ENCODE measurements at regions not wholly inside any gene's neighbourhood (a gene's known extent, or its start where the extent isn't known, plus 50 kb on each side); places are given as distances from the start of the nearest gene placed in this dataset.

GRCh38 chr6:14335071-14335470, 217.5 kb downstream of the CD83 start:
- Mint-ChIP-seq H3K27me3 (no peaks in the 10 kb centered on the region), H3K36me3 (ENCODE audit: low read depth) (no peaks in the 10 kb centered on the region), H3K4me3 (no peak overlapping the region), H3K9me3 (peaks cover 7% of the 10 kb centered on the region), H3K4me1 (peaks cover 12% of the 10 kb centered on the region), H3K27ac (no peak overlapping the region)
- TF ChIP-seq CTCF (IDR thresholded peaks at IDR 0.05): no peak
- ATAC-seq (ENCODE audit: low read depth) (no peak), DNase-seq (no peak)
- POLR2A ChIA-PET: no interaction called here
- intact Hi-C loops (cut with micrococcal nuclease): no loop called here
- CTCF ChIA-PET: no interaction called here

DNA sequence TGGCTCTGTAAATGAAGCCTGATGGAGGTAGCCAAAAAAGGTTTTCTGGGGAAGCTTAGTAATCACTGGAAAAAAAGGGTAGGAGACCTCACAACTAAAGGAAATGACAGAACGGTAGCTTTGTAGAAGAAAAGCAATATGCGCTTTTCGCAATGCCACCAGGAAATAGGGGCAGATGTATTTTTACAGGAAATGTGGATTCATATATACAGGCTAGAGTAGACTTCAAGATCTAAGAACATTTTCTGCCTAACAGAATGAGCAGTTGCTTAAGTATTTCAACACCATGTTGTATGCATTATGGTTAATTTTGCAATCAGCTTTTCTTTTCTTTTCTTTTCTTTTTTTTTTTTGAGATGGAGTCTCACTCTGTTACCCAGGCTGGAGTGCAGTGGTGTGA, 219.6 kb downstream of the CD83 start:
- H3K27ac Mint-ChIP-seq: no peak overlapping the region
- CTCF ChIA-PET: no interaction called here

DNA sequence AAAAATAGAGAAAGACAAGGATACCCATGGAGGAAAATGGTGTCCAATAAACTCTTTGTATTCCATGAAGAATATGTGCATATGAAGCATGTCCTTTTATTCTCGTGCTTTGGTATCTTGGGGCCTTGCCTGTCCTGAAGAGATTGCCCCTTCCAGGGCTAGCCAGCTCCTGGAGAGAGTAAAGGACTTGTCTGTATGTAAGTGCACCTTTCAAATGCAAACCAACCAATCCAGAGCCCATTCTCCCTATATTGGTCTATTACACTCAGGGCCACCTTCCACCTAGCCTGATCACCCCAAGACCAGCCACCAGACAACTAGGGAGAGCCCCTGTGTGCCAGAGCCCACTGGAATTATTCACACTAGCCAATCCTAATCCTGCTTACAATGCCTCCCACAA, 221.6 kb downstream of the CD83 start:
- Mint-ChIP-seq H3K27me3 (no peaks in the 10 kb centered on the region), H3K36me3 (ENCODE audit: low read depth) (no peaks in the 10 kb centered on the region), H3K4me1 (peaks cover 20% of the 10 kb centered on the region), H3K4me3 (no peak overlapping the region), H3K9me3 (peaks cover 7% of the 10 kb centered on the region), H3K27ac (peak overlapping the region; percentile 80)
- ChIA-PET CTCF (no interaction called here), POLR2A (no interaction called here)
- intact Hi-C loops (cut with micrococcal nuclease): no loop called here
- no peak for TF ChIP-seq CTCF (IDR thresholded peaks at IDR 0.05)
- DNase-seq: no peak
- ATAC-seq (ENCODE audit: low read depth): no peak

More for the DNA sequence above, 219.6 kb downstream of the CD83 start:
- POLR2A ChIA-PET: no interaction called here
- no peak for DNase-seq
- Mint-ChIP-seq H3K4me3 (no peak overlapping the region), H3K9me3 (peaks cover 7% of the 10 kb centered on the region), H3K36me3 (ENCODE audit: low read depth) (no peaks in the 10 kb centered on the region), H3K27me3 (no peaks in the 10 kb centered on the region), H3K4me1 (peaks cover 20% of the 10 kb centered on the region)
- TF ChIP-seq CTCF (IDR thresholded peaks at IDR 0.05): no peak
- intact Hi-C loops (cut with micrococcal nuclease): no loop called here
- ATAC-seq (ENCODE audit: low read depth): no peak

DNA sequence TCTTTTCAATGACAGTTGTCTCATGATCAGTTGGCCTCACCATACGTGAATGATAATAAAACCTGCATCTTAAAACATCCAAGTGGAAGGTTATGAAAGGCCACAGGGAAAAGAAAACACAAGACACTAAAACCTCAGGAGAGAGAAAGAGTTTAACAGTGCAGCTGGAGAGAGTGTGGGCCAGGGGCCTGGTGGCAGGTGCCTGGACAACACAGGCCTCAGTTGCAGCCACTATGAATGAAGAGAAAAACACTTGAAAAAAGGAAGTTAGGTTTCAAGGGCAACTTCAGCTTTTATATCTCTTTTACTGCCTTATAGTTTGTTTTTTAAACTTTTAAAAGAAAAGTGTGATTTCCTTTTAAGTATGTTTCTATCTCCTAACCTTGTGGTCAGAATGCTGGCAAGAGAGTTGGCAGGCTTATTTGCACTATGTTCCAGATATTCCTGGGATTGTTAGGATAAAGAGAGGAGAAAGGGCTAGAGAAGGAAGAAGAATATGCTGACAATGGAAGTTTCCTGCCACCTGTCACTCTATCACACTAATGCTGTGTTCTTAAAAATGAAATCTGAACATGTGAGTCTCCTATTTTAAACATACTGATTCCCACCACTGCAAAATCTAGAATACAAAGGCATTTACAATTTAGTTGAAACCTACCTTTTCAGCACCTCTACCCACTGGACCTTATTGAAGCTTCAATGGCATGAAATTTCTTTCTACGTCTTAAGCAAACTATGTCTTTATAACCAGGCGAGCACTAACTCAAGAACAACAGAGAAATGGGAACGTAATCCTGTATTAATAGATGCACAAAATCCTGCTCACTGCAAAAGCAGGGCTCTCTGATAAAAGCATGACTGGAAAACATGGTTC, 222.4 kb downstream of the CD83 start:
- DNase-seq (no peak), ATAC-seq (ENCODE audit: low read depth) (no peak)
- POLR2A ChIA-PET: no interaction called here
- no peak overlapping the region for H3K4me3 Mint-ChIP-seq
- no peak for TF ChIP-seq CTCF (IDR thresholded peaks at IDR 0.05)
- no peaks in the 10 kb centered on the region for H3K27me3 Mint-ChIP-seq
- peaks cover 7% of the 10 kb centered on the region for H3K9me3 Mint-ChIP-seq
- H3K36me3 Mint-ChIP-seq (ENCODE audit: low read depth): no peaks in the 10 kb centered on the region
- peaks cover 20% of the 10 kb centered on the region for H3K4me1 Mint-ChIP-seq
- peak overlapping the region; percentile 80 for H3K27ac Mint-ChIP-seq
- intact Hi-C loops (cut with micrococcal nuclease): no loop called here
- CTCF ChIA-PET: interaction anchor here (0.9 kb wide), 1 partner anchor 9 kb away, joined by 3 read pairs; no protein-coding TSS in a partner anchor

- no peaks in the 10 kb centered on the region for H3K9me3 Mint-ChIP-seq
- TF ChIP-seq CTCF (IDR thresholded peaks at IDR 0.05): no peak
- peaks cover 32% of the 10 kb centered on the region for H3K4me1 Mint-ChIP-seq
- ChIA-PET CTCF (no interaction called here), POLR2A (no interaction called here)
- H3K4me3 Mint-ChIP-seq: no peak overlapping the region
- intact Hi-C loops (cut with micrococcal nuclease): no loop called here
- ATAC-seq (ENCODE audit: low read depth) (no peak), DNase-seq (no peak)
- H3K27me3 Mint-ChIP-seq: no peaks in the 10 kb centered on the region
- no peaks in the 10 kb centered on the region for H3K36me3 Mint-ChIP-seq (ENCODE audit: low read depth)
- H3K27ac Mint-ChIP-seq: no peak overlapping the region
Measured at GRCh38 chr6:14344486-14344885, 226.9 kb downstream of the CD83 start.

Measured in activated B cell treated with CpG ODN at 0.5 μM for 24 hours (primary cell).